ENCODE measurements at regions not wholly inside any gene's neighbourhood (a gene's known extent, or its start where the extent isn't known, plus 50 kb on each side); places are given as distances from the start of the nearest gene placed in this dataset.

DNA sequence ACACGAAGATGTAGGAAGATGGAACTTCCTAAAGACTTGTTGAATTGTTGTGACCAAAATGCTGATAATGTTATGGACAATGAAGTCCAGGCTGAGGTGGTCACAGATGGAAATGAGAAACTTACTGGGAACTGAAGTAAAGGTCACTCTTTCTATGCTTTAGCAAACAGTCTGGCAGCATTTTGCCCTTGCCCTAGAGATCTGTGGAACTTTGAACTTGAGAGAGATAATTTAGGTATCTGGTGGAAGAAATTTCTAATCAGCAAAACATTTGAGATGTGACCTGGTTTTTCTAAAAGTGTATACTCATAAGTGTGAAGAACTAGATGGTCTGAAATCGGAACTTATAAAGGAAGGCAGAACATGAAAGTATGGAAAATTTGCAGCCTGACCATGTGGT lies 1785.9 kb downstream of the PCDH7 start:
- H3K4me2 ChIP-seq (ENCODE audit: low read depth, low read length, poor library complexity, severe bottlenecking), result no peak overlapping the region
- TF ChIP-seq, protein P1, sequence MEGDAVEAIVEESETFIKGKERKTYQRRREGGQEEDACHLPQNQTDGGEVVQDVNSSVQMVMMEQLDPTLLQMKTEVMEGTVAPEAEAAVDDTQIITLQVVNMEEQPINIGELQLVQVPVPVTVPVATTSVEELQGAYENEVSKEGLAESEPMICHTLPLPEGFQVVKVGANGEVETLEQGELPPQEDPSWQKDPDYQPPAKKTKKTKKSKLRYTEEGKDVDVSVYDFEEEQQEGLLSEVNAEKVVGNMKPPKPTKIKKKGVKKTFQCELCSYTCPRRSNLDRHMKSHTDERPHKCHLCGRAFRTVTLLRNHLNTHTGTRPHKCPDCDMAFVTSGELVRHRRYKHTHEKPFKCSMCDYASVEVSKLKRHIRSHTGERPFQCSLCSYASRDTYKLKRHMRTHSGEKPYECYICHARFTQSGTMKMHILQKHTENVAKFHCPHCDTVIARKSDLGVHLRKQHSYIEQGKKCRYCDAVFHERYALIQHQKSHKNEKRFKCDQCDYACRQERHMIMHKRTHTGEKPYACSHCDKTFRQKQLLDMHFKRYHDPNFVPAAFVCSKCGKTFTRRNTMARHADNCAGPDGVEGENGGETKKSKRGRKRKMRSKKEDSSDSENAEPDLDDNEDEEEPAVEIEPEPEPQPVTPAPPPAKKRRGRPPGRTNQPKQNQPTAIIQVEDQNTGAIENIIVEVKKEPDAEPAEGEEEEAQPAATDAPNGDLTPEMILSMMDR (conservative IDR thresholded peaks at IDR 0.05; ENCODE audit: low read length), result no peak
- TF ChIP-seq EZH2phosphoT487 (IDR thresholded peaks at IDR 0.05; ENCODE audit: borderline replicate concordance), result no peak
- H3K9me3 ChIP-seq (ENCODE audit: insufficient read depth, low read depth, low read length), result no peaks in the 10 kb centered on the region
- no peaks in the 10 kb centered on the region for H4K20me1 ChIP-seq (ENCODE audit: insufficient read depth, low read length, poor library complexity, severe bottlenecking)
- no peaks in the 10 kb centered on the region for H3K79me2 ChIP-seq (ENCODE audit: insufficient read depth, low read length)
- H3K36me3 ChIP-seq (ENCODE audit: insufficient read depth, low read length), result no peaks in the 10 kb centered on the region
- no peaks in the 10 kb centered on the region for H3F3A ChIP-seq (ENCODE audit: low read depth)
- H3K4me3 ChIP-seq (ENCODE audit: low read length, poor library complexity, severe bottlenecking), result no peak overlapping the region
- no peaks in the 10 kb centered on the region for H3K27me3 ChIP-seq (ENCODE audit: insufficient read depth, low read length, poor library complexity, severe bottlenecking)
- H2AFZ ChIP-seq (ENCODE audit: low read length), result no peak overlapping the region
- no peaks in the 10 kb centered on the region for H3K9me2 ChIP-seq (replicated peaks; ENCODE audit: low read depth, low read length)
- no peak overlapping the region for H3K9ac ChIP-seq (ENCODE audit: low read depth, low read length, poor library complexity, severe bottlenecking)
- H3K4me1 ChIP-seq (ENCODE audit: insufficient read depth, low read length, poor library complexity, severe bottlenecking), result no peaks in the 10 kb centered on the region

DNA sequence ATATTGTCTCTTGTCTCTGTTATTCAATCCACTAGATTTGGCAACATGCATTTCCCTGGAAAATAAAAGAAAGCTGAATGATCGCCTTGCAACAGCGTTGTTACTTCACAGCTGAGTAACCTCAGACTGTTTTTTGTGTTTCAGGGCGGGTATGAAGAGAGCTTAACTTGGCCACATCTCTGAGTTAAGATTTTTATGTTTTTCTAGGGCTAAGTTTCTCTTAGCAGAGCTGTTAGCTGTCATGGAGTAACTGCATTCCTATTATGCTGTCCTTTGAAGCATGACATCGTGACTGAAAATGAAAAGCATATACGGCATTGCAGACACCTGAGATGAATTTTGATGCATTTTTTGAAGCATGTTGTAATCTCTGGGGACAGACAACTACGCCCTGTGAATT lies 1798.9 kb downstream of the PCDH7 start:
- H3K9me3 ChIP-seq (ENCODE audit: insufficient read depth, low read depth, low read length), result no peaks in the 10 kb centered on the region
- no peaks in the 10 kb centered on the region for H3F3A ChIP-seq (ENCODE audit: low read depth)
- H3K9me2 ChIP-seq (replicated peaks; ENCODE audit: low read depth, low read length), result no peaks in the 10 kb centered on the region
- H3K9ac ChIP-seq (ENCODE audit: low read depth, low read length, poor library complexity, severe bottlenecking), result no peak overlapping the region
- H3K27me3 ChIP-seq (ENCODE audit: insufficient read depth, low read length, poor library complexity, severe bottlenecking), result no peaks in the 10 kb centered on the region
- H2AFZ ChIP-seq (ENCODE audit: low read length), result no peak overlapping the region
- no peaks in the 10 kb centered on the region for H4K20me1 ChIP-seq (ENCODE audit: insufficient read depth, low read length, poor library complexity, severe bottlenecking)
- TF ChIP-seq EZH2phosphoT487 (IDR thresholded peaks at IDR 0.05; ENCODE audit: borderline replicate concordance), result no peak
- TF ChIP-seq, protein P1 (conservative IDR thresholded peaks at IDR 0.05; ENCODE audit: low read length), result no peak
- H3K4me1 ChIP-seq (ENCODE audit: insufficient read depth, low read length, poor library complexity, severe bottlenecking), result no peaks in the 10 kb centered on the region
- no peaks in the 10 kb centered on the region for H3K36me3 ChIP-seq (ENCODE audit: insufficient read depth, low read length)
- H3K4me3 ChIP-seq (ENCODE audit: low read length, poor library complexity, severe bottlenecking), result no peak overlapping the region
- no peaks in the 10 kb centered on the region for H3K79me2 ChIP-seq (ENCODE audit: insufficient read depth, low read length)
- no peak overlapping the region for H3K4me2 ChIP-seq (ENCODE audit: low read depth, low read length, poor library complexity, severe bottlenecking)

DNA sequence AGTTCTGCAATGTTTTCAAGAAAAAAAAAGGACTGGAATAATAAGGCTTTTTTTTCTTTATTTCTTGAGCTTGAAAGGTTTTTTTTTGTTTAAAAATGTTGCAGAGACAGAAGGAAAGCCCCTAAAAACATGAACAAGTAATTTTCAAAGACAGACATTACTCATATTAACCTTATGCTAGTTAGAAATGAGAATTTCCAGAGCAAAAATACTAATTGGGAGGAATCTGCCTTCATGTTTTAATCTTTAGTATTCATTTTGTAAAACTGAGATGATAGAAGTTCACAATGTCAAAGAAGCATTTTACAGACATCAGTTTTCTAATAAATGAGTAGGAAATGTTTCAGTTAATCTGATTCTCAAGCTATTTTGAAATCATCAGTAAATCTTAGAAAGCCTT lies 1805.3 kb downstream of the PCDH7 start:
- no peak overlapping the region for H2AFZ ChIP-seq (ENCODE audit: low read length)
- no peak for TF ChIP-seq EZH2phosphoT487 (IDR thresholded peaks at IDR 0.05; ENCODE audit: borderline replicate concordance)
- TF ChIP-seq, protein P1 (conservative IDR thresholded peaks at IDR 0.05; ENCODE audit: low read length), result no peak

More for the DNA sequence above, 1805.3 kb downstream of the PCDH7 start:
- Histone ChIP-seq H3K9me2 (replicated peaks; ENCODE audit: low read depth, low read length) (no peaks in the 10 kb centered on the region), H3K36me3 (ENCODE audit: insufficient read depth, low read length) (no peaks in the 10 kb centered on the region), H3K9me3 (ENCODE audit: insufficient read depth, low read depth, low read length) (no peaks in the 10 kb centered on the region), H3K4me1 (ENCODE audit: insufficient read depth, low read length, poor library complexity, severe bottlenecking) (no peaks in the 10 kb centered on the region), H3K4me2 (ENCODE audit: low read depth, low read length, poor library complexity, severe bottlenecking) (no peak overlapping the region), H4K20me1 (ENCODE audit: insufficient read depth, low read length, poor library complexity, severe bottlenecking) (no peaks in the 10 kb centered on the region), H3K9ac (ENCODE audit: low read depth, low read length, poor library complexity, severe bottlenecking) (no peak overlapping the region), H3F3A (ENCODE audit: low read depth) (no peaks in the 10 kb centered on the region), H3K4me3 (ENCODE audit: low read length, poor library complexity, severe bottlenecking) (no peak overlapping the region), H3K27me3 (ENCODE audit: insufficient read depth, low read length, poor library complexity, severe bottlenecking) (no peaks in the 10 kb centered on the region), H3K79me2 (ENCODE audit: insufficient read depth, low read length) (no peaks in the 10 kb centered on the region)

Measured in Loucy (cell line).